CD4-positive, alpha-beta T cell treated with Interleukin-15 for 4 hours (primary cell): ENCODE measurements at regions not wholly inside any gene's neighbourhood (a gene's known extent, or its start where the extent isn't known, plus 50 kb on each side); places are given as distances from the start of the nearest gene placed in this dataset.

Source experiments
- DNase-seq: peaks from one replicate; pipeline ENCODE4 v3.0.0-alpha.2; 2020; ENCODE audit warnings: low spot score

DNA sequence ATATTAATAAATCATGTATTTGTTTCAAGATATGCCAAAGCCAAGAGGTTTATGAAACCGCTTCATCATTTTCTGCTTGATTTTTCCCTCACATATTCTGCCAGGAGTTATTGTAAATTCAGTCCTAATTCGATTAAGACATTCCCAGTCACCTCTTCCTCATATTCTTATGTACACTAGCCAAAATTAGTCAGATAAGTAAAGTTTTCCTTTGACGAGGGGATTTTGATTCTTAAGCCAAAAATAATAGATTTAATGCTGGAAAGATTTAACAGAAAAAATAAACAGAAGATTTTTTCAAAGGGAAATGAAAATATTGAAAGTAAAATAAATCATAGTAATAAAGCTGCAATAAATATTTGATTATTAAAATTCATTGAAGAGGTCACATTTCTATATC, 51.0 kb upstream of the VEGFC start:
- DNase-seq = no peak

DNA sequence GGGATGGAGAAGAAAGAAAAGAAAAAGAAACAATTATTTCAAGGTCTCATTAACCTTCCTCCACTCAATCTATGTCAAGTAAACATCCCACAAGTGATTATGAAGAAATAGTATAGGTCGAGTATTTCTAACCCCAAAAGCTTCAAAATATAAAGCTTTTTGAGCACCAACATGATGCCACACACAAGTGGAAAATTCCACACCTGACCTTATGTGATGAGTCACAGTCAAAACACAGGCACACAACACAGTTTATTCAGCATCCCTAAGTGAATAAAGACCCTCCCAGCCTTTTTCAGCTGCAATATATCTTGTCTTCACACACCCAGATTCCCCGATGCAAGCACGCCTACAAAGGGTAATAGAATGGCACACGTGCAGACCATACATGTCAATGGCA, 51.7 kb upstream of the VEGFC start:
- no peak for DNase-seq

DNA sequence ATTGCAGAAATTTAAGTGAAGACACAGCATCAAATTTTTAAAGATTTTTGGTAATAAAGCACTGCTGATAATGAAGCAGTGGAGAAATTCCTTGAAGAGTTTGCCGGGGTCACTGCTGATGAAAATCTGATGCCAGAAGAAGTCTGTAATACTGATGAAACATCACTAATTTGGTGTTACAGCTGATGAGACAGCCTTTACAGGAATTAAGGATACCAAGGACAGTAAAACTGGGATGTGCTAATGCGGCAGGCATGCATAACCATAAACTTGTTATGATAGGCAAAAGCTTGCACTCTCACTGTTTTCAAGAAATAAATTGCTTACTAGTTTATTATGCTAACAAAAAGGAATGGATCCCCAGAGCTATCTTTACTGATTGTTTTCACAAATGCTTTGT, 52.9 kb upstream of the VEGFC start:
- no peak for DNase-seq

DNA sequence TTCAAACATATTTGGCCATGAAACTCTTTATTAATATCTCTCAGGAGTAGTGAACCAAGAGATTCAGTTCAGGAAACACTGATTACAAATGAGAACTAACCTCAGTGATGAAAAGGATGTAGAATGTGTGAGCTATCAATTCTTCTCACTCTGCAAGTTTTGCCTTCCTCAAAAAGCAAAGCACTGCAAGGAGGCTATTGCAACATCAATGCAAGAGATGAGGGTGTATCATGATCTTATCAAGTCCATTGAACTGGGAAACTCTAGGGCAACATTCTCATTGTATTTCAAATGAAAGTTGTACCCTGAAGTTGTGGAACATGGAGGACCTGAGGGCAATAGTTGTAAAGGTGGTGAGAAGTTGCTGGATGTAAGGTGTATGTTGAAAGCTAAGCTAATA, 56.4 kb upstream of the VEGFC start:
- no peak for DNase-seq

DNA sequence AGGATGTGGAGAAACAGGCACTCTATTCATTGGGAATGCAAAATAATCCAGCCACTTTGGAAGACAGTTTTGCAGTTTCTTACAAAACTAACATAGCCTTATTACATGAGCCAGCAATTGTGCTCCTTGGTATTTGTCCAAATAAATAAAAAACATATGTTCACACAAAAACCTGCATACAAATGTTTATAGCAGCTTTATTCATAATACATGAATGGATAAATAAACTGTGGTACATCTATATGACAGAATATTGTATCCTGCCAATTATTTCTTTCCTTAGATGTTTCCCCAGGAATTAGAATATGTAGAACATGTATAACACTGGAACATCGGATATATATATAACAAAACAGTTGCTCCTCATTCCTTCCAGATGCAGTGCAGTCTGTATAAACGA, 57.7 kb upstream of the VEGFC start:
- DNase-seq = no peak

DNA sequence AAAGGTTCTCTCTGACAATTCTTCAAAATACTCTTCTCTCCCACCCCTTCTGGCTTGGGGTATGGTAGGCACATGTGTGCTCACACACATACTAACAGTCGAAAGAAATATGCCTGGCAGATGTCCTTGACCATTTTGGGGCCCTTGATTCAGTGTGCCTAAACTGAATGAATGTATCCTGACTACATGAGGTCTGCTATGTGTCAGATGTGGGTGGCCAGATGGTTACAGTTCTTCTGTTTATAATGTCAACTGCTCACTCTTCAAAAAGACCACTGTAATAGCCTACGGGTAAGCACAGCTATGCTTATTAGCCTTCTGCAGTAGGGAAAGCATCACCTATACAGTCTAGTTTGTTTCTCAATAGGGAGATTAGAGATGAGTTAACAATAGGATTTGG, 63.7 kb upstream of the VEGFC start:
- DNase-seq = no peak

DNA sequence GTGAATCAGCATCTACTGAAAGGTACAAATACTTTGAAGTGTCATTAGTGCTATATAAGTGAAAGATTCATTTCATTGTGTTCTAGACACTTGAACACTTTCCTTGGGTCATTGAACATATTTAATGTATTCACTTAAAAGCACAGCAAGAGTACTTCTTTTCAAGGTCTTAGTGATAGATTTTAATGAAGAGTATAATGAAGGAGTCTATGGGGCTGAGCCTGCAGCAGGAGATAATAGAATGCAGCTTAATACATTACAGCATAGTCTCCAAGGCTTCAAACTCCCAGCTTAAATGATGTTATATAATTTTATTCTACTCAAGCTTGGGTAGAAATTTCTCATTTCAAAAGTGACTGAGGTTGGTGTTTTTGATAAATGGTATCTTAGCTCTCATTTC, 66.1 kb upstream of the VEGFC start:
- DNase-seq = no peak

DNA sequence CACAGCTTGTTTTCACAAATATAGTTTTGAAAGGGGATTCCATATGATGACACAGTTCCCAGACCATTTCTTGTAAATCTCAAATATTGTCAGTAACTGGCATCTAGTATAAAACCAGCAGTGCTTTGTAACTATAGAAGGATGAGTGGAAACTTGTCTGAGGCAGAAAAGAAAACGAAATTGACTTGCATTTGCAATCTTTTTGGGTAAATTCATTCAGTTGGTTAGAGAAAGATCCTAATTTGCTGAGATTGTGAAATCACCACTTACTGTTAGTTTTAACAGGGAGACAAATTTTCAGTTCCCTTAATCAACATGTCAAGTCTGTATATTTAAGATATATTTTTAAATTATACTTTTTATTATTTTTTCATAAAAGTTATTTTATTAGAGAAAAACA, 71.5 kb upstream of the VEGFC start:
- DNase-seq = no peak

DNA sequence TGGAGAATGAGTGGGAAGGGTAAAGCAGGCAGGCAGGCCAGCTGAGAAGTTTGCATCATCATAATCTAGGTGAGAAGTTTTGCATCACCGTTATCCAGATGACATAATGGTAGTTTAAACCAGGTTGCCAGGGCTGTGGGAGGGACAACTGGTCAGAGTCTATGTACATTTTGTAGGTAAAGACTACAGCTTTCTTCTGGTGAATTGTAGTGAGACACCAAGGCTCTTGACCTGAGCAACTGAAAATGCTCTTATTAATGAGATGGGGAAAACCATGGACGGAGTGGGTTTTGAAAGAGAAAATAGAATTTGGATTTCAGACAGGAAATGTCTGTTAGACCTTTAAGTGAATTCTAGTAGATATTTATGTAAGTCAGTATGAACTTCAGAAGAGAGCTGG, 76.0 kb upstream of the VEGFC start:
- DNase-seq = no peak

DNA sequence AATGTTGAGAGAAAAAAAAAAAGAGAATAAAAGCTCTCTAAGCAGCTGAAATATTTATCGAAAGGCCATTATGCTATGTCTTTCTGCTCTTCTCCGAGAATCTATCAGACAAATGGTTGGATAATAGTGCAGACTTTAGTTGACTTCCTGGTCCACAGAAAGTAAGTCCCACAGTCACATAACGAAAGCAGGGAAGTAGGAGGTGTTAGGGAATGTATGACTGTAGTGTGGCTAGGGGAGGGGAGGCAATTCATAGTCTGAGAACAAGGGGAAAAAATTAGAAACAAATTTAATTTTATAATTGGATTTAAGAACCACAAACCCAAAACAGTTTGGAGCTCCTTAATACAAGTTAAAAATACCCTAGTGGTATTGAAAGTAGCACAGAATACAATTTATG, 79.7 kb upstream of the VEGFC start:
- DNase-seq = no peak

DNA sequence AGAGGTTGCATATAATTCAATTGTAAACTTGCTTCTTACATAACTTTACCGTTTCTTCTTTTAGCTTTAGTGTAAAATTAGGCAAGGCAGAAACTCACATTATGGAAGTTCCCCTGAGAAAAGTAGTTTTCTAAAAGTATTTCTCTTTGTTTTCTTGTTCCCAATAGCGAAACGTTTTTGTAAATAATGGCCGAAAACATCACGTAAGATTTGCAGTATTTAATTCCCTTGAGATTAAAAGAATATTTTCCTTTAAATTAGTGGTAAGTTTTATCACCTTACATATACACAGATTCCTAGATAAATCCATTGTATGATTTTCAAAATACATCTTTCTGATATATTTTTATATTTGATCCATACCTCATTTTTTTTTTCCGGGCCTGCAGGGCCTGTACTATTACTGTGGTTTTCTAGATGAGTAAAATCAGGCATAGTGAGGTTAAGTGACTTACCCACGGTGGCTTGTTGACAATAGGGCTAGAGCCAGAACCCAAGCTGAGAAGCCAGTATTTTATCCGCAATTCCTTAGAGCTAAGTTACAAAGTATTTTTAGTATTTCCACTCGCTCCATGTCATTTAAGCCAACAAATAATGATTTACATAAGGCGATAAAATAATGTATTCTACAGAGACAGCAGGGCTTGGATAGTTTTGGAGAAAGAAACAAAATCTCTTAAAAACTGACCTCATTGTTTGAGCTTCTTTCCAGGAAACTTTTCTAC, 82.2 kb upstream of the VEGFC start:
- DNase-seq = no peak

DNA sequence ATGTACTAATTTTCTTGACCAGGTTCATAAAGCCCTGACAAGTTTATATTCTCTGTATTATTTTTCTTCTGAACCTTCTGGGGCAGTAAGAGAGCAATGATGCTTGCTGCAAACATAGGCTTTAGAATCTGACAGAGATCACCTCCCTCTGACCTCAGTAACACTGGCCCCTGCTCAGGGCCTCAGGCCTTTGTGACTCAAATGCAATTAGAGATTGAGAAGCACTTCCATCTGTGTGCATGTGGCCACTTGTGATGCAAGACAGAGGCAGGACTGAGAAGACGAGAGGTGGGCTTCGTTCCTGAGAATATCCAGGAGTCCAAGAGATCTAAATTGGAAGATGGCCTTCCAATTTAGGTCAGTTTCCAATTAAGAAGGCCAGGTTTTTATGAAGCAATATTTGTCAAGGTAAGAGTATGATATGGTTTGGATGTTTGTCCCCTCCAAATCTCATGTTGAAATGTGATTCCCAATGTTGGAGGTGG, 82.8 kb upstream of the VEGFC start:
- no peak for DNase-seq

DNA sequence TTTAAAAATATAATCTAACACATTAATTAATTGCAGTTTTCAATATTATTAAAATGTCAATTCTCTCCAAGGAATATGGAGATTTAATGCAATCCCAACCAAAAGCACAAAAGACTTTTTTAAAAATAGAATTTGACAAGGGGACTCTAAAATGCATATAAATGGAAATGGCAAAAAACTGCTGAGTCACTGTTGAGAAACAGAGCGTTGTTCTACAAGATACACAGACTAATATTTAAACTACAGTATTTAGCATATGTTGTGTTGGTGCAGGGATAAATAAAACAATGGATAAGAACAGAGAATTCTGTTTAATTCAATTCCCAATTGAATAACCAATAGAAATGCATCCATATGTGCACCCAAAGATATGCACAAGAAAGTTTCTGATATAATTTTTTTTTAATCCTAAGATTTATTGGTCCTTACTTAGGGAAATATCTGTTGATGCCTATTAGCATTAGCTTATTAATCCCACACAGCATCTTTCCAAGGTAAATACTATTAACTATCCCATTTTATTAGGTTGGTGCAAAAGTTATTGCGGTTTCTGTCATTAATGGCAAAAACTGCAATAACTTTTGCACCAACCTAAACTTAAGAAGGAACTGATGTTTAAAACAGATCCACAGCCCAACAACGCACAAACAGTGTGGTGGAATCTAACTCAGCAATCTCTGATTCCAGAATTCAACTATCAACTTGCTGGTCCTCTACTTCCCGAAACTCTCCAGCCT, 86.8 kb upstream of the VEGFC start:
- DNase-seq = no peak

DNA sequence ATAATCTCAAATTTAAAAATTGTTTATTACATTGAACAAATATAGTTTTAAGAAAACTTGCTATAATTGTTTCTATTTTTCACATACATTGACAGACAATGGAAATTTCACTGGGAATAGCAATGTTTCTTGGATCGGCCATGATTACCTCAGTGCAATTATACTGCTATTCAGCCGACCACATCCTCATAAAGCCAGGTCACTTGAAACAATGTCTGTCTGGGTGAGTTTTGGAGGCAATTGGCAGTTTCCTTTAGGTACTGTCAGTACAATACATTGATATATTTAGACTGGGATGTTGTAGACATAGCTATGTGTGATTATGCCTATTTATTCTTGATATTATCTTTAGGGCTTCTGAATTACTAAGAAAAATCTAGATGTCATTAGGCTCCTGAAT, 89.5 kb upstream of the VEGFC start:
- no peak for DNase-seq

DNA sequence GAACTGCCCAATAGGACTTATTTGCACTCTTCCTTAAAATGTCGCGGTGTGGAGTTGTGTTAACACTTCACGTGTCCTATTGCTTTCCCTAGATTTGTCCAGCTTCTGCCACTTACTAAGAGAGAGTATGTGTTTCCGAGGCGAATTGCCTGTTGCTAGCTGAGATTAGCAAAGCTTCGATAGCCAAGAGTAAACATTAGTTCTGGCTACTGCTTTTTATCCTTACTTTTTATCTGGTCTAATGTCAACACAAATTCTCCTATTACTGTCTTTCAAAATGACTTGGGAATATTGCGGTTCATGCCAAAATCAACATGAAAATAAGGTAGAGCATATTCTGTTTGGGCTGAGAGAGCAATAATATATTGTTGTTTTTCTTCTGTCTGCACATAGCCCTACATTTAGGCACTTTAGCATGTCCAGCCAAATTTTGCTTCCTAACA, 90.4 kb upstream of the VEGFC start:
- no peak for DNase-seq

DNA sequence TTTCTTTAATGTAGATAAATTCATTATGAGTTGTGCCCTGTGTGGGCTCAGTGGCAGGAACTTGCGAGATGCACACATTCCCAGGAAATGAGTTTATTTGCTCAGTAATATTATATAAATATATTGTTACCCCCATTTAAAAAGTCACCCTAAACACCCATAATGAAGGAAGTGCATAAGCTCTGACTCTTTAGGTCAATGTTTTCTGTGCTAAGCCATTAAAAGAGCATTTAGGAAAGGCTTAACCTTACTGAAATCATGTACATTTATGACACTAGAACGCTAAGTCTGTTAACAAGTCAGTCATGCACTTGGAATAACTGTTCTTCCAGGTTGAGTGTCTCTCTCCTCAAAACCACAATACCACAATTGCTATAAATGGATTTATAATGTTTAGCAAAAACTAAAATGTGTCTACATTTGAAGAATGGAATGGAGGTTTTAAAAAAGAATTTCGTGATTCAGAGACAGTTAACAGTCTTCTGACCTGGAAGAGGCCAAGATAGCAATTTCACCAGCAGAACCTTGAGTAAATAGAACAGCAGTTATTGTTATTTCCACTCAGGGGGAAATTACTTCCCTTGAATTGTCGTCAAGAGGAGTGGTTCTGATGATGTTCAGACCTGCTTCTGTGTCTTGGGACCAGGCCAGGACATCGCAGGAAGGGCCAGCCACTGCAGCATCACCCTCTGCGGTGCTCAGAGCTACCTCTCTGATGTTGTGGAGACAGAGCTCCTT, 91.1 kb upstream of the VEGFC start:
- DNase-seq = no peak

DNA sequence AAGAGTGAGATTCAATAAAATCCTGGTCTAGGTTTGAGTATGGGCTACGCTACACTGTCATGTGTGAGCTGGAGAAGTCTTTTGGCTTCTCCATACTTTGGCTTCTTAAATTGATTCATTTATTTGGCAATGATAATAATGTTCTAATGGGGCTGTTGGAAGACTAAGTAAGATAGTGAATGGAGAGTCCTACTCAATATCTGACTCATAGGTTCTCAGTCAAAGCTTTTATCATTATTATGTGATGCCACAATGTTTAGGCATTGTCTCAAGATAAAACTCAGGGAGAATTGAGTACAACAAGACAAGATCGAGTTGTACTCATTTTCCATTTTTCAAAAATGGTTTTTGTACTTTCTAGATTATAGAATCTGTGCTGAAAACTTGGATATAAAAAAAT, 92.5 kb upstream of the VEGFC start:
- DNase-seq = no peak

DNA sequence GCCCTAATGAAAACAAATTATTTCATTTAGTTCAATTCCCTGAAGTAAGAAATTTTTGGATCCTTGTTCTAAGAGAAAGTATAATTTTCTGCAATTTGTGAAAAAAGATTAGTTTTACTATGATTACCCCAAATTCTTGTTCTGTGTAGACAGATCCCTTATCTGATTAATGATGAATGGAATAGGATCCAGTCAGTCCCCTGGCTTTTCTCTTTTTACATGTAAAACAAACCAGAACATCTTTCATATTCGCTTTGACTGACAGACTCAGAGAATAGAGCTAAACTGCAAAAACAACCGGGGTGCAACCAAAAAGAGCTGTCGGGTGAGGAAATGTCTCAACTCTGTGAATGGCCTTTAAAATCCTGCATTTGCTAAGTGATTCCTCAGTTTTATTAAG, 93.4 kb upstream of the VEGFC start:
- no peak for DNase-seq

DNA sequence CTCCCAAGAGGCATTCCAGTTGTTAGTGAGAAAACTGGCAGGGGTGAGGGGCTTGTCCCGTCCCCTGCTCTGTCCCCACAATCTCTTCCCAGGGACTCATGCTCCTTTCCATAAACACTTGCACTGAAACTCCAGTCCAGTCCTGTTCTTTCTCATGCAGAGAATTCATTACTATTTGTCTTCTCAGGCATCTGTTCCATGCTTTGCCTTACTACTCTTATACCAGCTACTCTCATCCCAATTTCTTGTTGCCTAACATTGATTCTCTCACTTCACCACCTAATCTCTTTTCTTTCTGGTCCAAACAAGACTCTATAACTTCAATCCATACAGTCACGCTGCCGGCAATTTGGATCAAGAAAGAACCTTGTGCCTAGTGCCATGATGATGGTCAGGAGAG, 97.1 kb upstream of the VEGFC start:
- DNase-seq = no peak

DNA sequence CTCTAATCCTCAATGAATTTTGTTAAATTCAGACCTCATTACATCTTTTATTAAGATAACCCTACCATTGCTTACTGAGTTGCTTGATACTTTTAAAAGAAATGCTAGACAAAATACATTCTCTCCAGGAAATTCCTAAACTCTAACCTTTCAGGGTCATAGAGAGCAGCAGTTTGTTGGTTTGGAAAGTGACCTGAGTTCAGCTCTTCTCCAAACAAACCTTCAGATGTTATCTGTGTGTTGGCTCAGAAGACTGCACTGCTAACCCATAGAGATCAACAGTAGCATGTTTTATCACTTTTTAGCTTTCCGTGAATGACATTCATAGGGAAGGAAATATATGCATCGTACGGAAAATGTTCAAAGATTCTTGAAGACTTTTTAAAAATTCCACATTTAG, 101.8 kb upstream of the VEGFC start:
- no peak for DNase-seq

DNA sequence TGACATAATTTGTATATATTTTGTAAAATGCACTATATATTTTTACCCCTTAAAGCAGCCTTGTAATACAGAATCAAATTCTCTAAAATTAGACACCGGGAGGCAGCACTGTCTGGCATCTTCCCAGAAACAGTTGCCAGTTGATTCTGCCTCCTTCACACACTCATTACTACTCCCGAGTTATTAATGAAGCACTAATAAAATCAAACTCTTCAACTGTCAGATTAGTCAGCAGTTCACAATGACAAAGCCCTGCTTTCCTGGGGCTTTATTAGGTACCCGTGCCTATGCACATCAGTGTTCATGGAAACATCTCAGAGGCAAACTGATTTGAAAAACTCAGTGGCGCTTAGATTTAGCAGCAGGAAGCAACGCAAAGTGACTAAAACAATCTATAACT, 103.5 kb upstream of the VEGFC start:
- DNase-seq = no peak

DNA sequence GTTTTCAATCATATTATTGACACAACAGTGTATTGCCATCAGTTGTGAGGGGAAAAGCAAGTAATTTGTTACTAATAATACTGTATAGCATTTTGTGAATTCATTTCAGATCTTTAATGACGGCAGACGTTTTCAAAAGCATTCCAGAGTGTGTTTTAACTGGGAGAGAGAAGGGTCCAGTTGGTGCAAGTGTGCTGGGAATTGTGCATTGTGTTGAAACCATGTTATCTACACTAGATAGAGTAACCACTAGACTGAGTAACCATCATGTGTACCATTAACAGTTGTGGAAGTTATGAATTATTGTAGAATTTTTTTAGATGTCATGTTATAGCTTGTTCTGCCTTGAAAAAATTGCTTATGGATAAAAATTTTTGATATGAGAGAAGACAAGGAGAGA, 104.5 kb upstream of the VEGFC start:
- no peak for DNase-seq

DNA sequence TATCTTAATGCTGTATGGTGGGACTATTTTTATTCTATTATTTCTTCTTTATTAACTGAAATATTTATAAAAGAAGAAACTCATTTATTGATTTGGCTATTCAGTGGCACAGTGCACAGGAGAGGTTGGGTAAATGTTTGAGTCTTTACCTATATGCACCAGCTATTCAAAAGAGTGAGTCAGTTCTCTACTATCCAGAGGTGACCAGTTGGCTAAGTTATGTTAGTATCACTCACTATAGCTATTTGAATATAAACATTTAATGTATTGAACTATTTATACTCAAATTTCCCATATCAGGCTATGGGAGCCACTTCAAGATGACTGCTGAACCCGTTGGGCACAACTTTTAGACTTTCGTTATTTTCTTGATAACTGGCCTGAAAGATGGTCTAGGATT, 106.1 kb upstream of the VEGFC start:
- DNase-seq = no peak
